ENCODE measurements at regions not wholly inside any gene's neighbourhood (a gene's known extent, or its start where the extent isn't known, plus 50 kb on each side); places are given as distances from the start of the nearest gene placed in this dataset.

- TF ChIP-seq CTCF (IDR thresholded peaks at IDR 0.05) = no peak
- no peak for TF ChIP-seq POLR2AphosphoS5 (IDR thresholded peaks at IDR 0.05)
- TF ChIP-seq POLR2A (IDR thresholded peaks at IDR 0.05; ENCODE audit: low read depth) = no peak
- TF ChIP-seq EP300 (IDR thresholded peaks at IDR 0.05) = no peak
Observed at GRCh38 chr13:111626371-111627305, 306.2 kb downstream of the TEX29 start.

Measured in esophagus muscularis mucosa (tissue), 4 donors.